ENCODE measurements at regions not wholly inside any gene's neighbourhood (a gene's known extent, or its start where the extent isn't known, plus 50 kb on each side); places are given as distances from the start of the nearest gene placed in this dataset.

- TF ChIP-seq, protein P1, sequence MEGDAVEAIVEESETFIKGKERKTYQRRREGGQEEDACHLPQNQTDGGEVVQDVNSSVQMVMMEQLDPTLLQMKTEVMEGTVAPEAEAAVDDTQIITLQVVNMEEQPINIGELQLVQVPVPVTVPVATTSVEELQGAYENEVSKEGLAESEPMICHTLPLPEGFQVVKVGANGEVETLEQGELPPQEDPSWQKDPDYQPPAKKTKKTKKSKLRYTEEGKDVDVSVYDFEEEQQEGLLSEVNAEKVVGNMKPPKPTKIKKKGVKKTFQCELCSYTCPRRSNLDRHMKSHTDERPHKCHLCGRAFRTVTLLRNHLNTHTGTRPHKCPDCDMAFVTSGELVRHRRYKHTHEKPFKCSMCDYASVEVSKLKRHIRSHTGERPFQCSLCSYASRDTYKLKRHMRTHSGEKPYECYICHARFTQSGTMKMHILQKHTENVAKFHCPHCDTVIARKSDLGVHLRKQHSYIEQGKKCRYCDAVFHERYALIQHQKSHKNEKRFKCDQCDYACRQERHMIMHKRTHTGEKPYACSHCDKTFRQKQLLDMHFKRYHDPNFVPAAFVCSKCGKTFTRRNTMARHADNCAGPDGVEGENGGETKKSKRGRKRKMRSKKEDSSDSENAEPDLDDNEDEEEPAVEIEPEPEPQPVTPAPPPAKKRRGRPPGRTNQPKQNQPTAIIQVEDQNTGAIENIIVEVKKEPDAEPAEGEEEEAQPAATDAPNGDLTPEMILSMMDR (conservative IDR thresholded peaks at IDR 0.05; ENCODE audit: low read depth, low read length), result no peak
- no peak for DNase-seq (ENCODE audit: low read depth)
- no peak overlapping the region for H3K4me3 ChIP-seq (ENCODE audit: low read length)
Measured at GRCh38 chr6:112613410-112613809, 266.3 kb downstream of the RFPL4B start.

GRCh38 chr6:112618849-112619248 is 271.7 kb downstream of the RFPL4B start:
- no peak for DNase-seq (ENCODE audit: low read depth)
- TF ChIP-seq, protein P1 (conservative IDR thresholded peaks at IDR 0.05; ENCODE audit: low read depth, low read length), result peak; percentile 29
- H3K4me3 ChIP-seq (ENCODE audit: low read length), result no peak overlapping the region

DNA sequence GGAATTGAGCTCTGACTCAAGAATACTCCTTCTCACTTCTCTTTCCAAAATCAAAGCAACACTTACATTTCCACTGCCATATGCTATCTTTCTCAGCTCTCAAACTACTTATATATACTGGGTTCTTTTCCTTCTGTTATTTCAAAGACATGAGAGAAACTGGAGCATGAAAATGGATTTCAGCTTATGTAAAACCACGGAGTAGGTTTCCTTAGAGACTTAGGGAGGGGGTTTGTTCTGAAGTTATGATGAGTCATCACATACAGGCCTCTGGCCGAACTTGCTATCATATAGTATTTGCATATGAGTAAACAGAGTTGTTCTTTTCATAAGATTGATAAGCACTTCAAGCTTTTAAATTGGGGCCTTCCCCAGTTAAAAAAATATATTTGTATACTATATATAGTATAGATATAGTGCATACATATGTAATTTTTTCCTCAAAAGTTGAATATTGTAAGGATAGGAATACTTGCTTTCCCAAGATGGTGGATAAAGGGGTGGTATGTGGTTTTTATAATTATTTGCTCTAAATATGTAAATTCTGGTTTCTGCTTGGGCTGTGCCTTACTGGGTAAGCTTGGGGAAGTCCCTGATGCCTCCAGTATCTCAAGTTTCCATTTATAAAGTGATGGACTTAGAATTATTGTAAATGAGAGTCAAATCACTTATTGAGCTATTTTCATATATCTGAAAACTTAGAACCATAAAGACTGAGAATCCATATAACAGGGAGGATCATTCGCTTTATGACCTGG is 273.9 kb downstream of the RFPL4B start:
- TF ChIP-seq, protein P1 (conservative IDR thresholded peaks at IDR 0.05; ENCODE audit: low read depth, low read length), result no peak
- peak; percentile 54 for DNase-seq (ENCODE audit: low read depth)
- no peak overlapping the region for H3K4me3 ChIP-seq (ENCODE audit: low read length)

DNA sequence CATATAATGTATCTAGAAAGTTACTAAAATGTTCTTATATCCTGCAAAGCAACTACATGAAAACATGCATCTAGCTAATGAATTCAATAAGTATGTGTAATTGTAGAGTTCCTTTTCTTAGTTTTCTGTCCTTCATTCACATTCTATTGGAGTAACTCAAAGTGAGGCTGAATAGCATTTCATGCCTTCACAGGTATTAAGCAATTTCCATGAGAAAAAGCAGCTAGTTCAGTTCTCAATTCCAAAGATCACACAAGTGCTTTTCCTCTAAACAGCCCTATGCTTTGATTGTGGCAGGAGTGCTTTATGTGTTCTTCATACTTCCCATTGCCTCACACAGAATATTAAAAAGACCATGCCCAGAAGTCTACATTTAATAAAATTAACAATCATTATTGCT is 274.9 kb downstream of the RFPL4B start:
- TF ChIP-seq, protein P1 (conservative IDR thresholded peaks at IDR 0.05; ENCODE audit: low read depth, low read length), result no peak
- no peak for DNase-seq (ENCODE audit: low read depth)
- H3K4me3 ChIP-seq (ENCODE audit: low read length), result no peak overlapping the region

DNA sequence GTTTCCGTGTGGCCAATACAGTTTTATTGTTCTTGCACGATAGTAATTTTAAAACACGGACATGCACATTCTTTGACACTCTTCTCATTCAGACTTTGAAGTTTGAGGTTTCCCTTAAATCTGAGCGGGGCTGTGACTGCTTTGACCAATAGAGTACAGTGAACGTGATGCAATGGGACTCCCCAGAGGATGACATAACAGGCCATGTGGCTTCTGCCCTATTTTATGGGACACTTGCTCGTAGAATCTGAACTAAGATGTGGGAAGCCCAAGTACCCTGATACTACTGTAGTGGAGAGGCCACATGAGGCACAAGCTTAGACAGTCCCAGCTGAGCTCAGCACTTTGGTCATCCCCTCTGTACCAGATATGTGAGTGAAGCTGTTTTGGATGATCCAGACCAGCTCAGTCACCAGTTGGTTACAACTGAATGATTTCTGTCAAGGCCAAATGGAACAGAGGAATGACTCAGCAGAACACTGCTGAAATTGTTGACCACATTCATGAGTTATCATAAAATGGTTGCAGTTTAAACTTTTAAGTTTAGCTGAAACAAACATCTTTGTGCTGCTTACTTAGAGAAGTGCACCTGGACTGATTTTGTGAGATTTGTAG is 279.4 kb downstream of the RFPL4B start:
- TF ChIP-seq, protein P1 (conservative IDR thresholded peaks at IDR 0.05; ENCODE audit: low read depth, low read length), result no peak
- DNase-seq (ENCODE audit: low read depth), result no peak
- no peak overlapping the region for H3K4me3 ChIP-seq (ENCODE audit: low read length)

GRCh38 chr6:112634376-112634775 is 287.2 kb downstream of the RFPL4B start:
- H3K4me3 ChIP-seq (ENCODE audit: low read length), result no peak overlapping the region
- no peak for DNase-seq (ENCODE audit: low read depth)
- TF ChIP-seq, protein P1 (conservative IDR thresholded peaks at IDR 0.05; ENCODE audit: low read depth, low read length), result no peak

All from retinal pigment epithelial cell (primary cell).